CD4-positive, alpha-beta T cell treated with Interleukin-12 subunit alpha and Interleukin-12 subunit beta, for 1 hour (primary cell): ENCODE measurements at regions not wholly inside any gene's neighbourhood (a gene's known extent, or its start where the extent isn't known, plus 50 kb on each side); places are given as distances from the start of the nearest gene placed in this dataset.
A peak's percentile ranks its signal among the peaks of the same experiment; 100 is the strongest.

Experiments
- DNase-seq: peaks from one replicate; pipeline ENCODE4 v3.0.0-alpha.2; 2020

DNA sequence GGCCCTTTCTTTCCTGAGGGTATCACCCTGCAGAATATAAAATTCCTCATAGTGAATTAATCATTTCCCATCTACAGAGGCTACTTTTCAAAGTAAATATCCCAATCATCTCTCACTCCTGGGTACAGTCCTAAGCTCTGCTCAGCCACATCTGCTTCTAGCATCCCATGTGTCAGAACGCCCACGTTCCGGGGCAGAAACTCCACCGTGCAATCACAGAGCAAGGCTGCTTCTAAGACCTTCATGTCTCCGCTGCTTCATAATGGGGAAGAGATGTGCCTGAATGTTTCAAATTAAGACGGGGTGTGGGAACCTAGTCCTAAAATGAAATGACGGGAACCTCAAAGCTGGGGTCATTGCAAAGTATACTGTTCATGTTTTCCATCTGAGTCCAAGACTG is 208.8 kb upstream of the GMDS start:
- no peak for DNase-seq

DNA sequence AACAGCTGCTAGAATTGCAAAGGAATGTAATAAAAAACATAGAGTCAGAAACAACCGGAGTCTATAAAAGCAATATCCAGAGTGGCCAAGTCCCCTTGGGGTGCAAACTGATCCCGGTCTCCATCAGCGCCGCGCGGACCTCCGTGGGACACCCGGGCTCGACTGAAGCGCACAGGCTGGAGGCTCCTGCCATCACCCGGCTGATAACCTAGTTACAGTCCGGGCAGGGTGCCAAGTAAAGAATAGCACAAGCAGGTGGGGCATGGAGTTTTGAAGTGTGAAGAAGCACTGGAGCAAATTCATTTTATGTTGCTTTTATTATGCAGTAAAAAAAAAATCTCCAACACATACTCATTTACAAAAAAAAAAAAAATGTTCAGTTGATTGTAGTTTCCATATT is 205.1 kb upstream of the GMDS start:
- no peak for DNase-seq

DNA sequence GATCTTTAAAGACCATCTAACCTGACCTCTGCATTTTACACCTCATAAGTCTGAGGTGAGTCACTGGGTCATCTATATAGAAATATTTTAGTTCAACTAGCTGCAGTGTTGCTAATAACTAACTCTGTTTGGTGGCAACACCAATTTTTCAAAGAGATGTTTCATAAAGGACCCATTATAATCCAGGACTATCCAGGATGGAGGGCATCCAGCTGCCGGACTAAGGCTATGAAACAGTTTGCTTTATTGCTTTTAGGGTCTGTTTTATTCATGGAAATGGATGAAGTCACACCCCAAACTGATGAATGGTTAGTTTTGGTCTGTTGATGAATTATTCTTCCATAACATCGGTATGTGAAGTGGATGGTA is 204.2 kb upstream of the GMDS start:
- no peak for DNase-seq

DNA sequence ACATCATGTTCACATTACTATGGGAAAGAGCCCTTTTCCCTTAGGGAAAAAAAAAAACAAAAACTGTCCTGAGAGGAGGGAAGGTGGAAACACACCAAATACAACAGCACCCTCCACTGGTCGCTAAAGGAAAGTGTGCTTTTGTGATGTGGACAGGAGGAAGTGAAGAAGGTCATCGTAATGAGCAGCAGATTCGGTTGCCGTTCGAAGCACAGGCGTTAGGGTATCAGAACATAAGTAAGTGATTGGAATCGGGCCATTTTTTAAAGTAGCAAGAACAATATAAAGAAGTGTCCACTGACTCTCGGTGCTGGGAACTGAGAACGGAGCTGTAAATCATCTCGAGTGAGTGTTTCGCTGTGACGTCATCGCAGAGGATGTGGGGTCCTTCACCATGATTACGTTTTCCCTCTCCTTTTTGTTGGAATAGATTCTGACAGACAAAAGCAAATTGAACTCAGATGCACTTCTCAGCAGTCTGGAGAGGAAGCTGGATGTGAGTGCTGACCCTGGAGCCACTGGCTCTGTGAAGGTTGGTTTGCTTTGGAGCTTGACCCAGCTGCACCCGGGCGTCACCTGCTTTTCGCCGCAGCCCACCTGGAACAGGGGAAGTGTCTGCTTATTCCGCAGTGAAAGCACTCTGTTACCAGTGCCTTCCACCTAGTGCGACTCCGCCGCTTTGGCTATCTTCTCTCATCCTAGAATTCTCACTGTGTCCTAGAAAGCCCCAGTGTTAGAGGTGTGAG is 203.6 kb upstream of the GMDS start:
- DNase-seq: peak; percentile 3

DNA sequence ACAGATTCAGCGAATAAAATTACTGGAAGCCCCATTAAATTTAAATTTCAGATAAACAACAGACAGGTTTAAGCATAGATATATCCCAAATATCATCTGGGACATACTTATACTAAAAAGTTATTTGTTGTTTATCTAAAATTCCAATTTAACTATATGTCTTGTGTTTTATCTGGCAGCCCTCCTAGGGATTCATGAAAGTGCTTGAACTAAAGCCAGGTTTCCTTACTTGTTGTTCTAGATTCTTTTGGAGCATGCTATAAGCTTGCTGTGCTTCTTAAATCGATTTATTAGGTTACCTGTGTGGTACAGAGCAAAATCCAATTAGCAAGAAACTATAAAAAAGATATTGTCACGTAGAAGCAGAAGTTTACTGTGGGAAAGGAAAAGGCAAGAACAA is 202.5 kb upstream of the GMDS start:
- DNase-seq: no peak

DNA sequence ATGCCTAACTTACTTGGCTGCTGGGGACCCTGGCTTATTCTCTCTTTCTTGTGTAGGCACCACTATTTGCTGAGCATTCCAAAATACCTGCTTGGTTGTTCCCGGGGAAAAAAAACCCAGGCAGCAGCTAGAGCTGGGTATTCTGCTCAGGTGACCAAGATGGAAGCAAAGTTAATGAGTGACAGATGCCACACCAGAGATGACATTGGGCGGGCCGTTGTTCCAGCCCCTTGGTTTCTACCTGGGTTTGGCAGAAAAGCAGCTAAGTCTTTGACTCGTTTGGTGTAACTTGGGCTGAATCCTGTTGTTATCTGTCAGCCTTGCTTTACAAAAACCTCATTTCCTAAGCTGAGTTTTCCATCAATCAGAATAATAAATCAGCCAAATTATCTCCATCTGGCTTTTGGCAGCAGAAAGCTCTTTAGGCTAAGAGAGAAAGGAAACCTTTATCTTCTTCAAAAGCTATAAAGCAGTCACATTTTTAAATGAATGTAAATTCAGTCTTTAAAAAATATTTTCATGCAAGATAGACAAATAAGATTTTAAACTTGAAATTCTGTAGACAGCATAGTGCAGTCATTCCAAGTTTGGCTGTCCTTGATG is 202.0 kb upstream of the GMDS start:
- no peak for DNase-seq

DNA sequence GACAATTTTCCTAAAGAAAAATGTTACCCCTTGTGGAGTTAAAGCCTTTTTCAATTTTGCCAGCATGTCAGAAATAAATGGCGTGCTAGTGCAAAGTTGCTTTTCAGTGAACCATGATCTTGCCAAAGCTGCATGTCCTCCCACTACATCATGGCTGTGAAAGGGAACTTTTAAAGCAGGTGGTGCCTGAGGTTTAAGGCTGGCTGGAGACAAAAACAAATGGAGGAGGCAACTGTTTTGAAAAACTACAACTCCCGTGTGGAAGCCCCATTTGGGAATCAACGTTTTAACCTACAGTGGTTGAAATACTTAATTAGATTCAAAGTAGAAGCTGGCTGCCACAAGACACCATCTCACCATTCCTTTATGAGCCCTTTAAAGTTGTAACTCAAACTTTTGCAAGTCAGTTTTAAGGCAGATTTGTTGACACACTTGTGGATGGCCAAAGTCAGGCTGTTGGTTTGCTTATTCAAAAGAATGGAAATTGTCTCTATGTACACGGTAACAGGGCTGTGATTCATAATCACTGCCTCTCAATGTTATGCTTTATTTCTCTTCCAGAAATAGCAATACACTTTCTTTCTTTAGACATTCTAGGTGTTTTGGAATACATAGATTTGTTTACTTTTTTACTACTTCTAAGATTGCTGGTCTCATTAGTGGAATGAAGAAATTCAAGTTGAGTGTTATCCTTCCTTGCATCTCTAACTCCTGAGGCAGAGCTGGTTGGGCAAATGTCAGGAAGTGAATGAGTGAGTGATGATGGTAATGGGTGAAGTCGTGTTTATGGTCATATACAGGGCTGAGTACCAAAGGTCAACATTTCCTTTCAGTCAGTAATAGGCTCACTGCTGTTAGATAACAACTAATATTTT is 196.4 kb upstream of the GMDS start:
- no peak for DNase-seq

DNA sequence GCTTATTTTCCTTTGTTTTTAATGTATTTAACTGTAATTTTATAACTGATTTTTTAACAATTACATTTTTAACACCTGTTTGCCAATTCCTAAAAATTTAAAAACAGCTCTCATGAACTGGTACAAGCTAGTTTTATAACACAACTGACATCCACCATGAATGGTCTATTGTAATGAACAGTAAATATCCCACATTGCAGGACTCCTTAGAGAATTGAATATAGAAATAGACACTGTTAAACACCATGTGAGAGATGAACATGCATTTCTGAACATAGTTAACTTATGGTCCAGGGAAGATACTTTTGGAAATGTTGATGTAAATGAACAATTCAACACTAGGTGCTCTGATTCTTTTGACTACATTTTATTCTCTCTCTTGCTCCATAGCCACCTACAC is 195.1 kb upstream of the GMDS start:
- DNase-seq: no peak

DNA sequence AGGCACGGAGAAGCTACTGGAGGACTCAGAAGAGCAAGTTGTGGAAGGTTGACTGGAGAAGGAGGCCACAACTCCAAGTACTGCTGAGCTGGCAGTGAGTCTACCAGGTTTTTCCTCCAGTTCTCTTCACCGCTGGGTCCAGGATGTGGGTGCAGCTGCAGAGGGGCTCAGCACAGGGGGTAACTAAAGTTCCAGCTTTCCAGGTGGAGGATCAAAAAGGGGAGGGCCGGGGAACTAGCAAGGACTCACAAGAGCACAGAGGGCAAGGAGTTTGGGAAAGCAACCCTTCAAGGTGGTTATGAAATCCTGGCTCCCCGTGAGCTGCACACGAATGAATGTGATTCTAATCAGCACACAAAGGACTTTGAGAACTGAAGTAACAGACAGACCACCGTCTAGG is 194.2 kb upstream of the GMDS start:
- DNase-seq: no peak

DNA sequence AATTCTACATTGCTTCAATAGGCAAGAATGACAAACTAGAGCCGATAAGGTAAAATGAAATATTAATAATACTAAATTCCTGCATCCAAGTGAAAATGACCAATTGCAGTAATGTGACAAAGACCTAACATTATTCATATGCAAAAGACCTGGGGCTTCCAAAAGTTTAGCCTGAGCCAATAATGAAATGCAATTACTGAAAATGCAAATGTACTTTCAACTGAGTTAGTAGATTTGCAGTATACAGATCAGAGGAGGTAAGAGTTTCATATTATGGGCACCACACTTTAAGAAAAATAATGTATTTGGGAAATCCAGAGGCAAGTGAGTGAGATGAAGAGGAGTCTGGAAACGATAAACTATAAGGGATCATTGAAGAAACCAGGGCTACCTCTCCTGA is 193.7 kb upstream of the GMDS start:
- DNase-seq: no peak

DNA sequence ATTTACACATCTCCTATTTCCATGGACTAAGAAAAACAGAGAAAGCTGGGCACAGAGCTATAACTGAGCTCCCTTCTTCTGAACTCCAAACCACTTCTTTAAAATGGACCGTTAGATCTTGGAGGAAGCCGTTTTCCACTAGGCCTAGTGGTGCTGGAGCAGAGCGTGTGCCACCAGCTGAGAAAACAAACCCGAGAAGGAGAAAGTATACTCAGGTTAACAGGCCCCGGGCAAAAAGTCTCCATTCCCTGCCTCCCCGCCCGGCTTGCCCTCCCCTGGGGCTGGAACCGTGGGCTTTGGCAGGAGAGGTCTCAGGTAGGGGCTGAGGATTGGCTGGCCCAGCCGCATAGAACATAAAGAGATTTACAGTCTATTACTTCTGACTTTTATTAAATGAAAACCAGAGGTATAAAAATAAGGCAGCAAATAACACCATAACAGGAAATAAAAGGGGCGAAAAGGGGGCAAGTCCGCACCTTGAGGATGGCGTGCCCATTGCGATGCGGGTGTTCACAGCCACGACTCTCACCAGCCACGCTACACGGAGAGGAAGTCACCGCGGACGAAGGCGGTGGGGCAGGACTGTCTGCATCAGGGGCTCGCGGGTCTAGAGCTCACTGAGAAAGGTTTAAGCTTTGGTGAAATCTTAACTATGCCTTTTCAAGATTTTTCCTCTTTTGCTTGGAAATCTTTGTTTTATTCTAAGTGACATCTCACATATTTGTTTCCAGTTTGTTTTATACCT is 191.2 kb upstream of the GMDS start:
- DNase-seq: no peak

DNA sequence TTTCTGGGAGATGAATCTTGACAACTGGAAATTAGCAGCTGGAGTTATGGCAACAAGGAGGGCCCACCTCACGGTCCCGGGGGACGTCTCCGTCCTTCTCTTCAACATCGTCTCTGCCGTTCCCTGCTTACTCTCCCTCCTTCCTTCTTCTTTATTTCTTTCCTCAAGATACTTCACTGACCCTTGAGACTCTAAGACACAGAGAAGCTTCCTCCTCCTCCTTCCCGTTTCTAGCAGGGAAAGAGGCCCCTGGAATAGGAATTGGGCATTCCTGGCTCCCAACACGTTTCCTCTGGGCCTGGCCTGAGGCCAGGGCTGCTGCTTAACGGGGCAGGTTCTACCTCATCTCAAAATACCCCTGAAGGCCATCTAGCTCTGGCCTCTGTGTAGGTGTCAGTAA is 189.9 kb upstream of the GMDS start:
- DNase-seq: no peak

DNA sequence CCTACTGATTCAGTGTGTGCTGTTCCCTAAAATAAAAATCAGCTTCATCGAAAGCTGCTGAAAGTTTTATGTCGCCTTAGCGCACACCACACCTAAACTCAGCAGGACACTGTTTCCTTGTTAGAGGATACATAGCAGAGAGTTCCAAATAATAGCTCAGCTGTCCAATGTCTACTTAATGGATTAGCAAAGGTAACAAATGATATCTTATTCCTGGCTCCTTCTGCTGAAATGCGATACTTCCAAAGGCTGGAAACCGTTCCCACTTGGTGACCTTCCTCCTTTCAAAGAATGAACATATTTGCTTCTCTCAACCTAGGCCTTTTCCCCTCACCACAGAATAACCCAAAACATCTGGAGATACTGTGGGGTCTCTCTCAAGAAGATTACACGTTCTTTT is 189.5 kb upstream of the GMDS start:
- DNase-seq: no peak

DNA sequence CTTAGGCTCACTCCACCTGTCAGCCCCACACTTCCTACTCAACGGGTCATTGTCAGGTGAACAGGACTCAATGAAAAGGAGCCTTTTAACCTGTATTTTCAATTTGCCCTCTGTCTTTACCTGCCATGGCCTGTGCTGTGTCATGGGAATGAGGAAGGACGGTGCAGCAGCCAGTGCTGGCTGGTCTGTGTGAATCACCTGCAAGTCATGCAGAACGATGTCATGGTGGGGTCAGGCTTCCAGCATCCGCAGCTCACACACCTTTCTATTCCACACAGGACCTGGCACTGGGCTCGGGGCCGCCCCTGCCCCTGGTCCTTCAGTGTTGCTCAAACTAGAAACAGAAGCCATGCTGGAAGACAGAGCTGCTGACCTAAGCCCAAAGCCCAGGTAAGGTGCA is 188.7 kb upstream of the GMDS start:
- no peak for DNase-seq

DNA sequence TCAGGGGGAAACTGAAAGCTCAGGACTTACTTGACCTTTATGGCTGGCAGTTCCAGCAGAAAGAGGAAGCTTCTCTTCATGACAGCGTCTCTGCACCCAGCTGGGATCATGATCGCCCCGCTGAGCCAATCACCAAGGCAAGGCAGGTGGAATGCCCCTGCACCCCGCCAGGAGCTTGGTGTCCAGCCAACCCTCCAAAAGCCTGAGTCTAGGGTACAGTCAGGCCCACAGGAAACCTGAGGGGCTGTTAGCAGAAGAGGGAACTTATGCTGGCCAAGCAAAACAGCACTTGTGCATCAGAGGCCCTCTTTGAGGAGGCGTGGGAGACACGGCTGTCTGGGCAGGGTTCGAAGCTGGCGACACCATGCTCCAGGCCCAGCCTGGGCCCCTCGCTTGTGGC is 188.3 kb upstream of the GMDS start:
- no peak for DNase-seq

DNA sequence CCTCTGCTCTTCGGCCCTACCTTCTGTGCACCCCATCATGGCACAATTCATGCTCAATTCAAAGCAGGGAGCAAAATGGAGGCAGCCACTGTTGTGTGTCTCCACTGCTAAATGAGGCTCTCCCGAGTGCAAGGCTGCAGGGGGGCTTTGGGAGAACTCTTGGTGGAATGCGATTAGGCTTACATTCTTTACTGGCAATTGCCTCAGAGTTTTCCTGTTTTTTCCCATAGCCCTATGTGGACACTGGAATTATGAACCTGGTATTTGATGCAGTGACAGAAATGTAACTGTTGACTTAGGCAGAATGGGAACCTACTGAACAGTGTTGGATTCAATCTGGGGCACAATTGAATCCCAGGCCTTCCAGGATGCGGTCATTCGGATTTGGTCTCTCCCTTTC is 187.9 kb upstream of the GMDS start:
- DNase-seq: no peak

DNA sequence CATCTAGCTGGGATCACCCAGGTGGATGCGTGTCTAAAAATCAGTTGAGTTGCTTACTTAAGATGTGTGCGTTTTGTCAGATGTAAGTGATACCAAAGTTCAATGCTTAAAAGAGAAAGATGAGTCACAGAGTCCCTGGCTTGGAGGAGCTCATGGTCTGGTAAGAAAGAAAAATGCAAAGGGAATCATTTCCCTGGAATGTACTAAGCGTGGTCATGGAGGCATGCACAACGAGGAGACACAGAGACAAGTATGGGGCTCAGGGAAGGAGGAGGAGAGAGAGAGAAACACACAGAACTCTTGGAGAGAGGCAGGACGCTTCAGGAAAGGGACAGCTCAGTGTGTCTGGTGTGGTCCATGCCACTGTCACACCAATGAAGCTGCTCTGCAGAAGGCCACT is 186.9 kb upstream of the GMDS start:
- no peak for DNase-seq

DNA sequence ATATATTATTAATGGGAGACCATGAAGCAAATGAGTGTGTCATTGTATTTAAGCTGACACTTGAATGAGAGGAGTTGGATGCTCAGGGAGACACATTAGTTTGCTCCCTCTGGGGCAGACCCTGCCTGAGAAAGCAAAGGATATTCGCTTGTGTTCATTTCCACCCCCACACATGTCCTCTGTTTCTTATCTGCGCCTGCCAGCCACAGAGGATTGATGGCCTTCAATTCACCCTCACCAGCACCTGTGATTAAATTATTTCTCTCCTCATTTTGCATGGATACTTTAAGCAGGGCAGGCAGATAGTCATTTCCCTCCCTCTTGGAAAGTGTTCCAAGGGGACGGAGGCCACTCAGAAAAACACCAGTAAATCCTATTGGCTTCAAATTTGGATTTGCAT is 185.2 kb upstream of the GMDS start:
- no peak for DNase-seq

DNA sequence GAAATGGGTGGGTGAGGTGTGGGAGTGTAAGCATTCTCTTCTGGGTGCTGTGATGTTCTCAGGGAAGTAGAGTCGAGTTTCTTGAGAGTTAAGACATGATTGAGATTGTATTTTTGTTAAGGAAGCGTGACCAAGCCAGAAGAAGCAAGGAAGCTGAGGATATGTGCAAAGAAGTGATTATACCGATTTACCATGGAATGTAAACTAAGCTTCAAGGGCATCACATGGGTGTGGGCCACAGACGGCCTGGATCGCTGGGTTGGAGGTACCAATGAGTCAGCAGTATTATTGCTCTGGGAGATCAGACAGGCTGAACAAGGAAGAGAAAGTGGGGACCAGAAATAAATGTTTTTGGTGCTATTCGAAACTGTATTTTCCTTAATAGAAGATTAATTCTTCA is 184.1 kb upstream of the GMDS start:
- no peak for DNase-seq

DNA sequence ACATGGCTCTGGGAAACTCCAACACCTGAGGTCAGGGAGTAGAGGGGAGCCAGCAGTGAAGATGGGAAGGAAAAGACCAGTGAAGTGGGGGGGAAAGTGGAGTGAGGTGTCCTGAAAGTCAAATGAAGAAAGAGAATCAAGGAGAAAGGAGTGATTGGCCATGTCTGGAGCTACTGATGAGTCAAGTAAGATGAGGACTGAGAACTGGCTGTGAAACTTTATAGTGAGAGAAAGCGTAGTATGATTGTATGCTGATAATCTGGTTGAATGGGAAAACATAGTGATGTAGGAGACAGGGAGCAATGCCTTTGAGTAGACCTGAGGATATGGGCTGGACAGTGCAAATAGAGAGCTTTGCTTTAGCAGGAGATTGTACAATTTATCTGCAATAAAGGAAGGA is 183.6 kb upstream of the GMDS start:
- no peak for DNase-seq

DNA sequence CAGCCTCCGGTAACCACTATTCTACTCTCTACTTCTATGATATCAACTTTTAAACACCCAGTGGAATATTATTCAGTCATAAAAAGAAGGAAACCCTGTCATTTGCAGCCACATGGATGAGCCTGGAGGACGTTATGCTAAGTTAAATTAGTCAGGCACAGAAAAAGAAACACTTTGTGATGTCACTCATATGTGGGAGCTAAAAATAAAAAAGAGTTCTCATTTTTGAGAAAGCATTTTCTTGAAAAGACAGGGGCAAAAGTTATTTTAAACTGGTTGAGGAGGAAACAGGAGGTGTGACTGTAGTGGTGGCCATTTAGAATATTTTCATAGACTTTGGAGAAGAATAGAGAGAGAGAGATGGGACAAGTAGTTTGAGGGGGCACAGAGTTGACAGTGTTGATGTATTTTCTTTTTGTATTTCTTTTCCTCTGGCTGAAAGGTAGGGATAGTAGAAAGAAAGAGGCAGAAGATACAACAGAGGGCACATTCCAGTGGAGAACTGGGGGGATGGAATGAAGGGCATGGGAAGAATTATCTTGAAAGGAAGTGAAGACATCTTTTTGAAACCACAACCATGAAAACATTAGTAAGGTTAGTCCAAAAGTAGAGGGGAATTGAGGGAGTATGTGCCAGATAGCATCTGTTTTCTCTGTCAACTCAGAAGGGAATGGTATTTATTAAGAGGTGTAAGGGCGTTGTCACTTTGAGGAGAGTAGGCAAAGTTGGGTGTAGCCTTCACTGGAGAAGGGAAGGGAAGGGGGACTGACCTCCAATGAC is 181.3 kb upstream of the GMDS start:
- no peak for DNase-seq

DNA sequence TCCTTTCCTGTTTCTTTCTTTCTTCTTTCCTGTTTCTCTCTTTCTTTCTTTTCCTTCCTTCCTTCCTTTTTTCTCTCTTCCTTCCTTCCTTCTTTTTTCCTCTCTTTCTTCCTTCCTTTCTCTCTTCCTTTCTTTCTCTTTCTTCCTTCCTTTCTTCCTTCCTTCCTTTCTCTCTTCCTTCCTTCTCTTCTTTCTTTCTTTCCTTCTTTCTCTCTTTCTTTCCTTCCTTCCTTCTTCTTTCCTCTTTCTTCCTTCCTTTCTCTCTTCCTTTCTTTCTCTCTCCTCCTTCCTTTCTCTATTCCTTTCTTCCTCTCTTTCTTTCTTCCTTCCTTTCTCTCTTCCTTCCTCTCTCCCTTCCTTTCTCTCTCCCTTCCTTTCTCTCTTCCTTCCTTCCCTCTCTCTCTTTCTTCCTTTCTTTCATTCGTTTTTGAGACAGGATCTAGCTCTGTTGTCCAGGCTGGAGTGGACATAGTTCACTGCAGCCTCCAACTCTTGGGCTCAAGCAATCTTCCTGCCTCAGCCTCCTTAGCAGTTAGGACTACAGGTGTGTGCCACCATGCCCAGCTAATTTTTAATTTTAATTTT is 170.8 kb upstream of the GMDS start:
- no peak for DNase-seq
